K562 (cell line): ENCODE measurements at regions not wholly inside any gene's neighbourhood (a gene's known extent, or its start where the extent isn't known, plus 50 kb on each side); places are given as distances from the start of the nearest gene placed in this dataset.

Source experiments
- ATAC-seq: fragments of 200-7000 bp; cut with Tn5 transposase; 3 replicates; pipeline ENCODE4 v1.9.1; 2020; ENCODE audit warnings: moderate library complexity
- BruUV-seq: library from RNA; stranded (reverse); fragments of 400-500 nt; replicated peaks from 2 replicates; lab custom pipeline; 2021; lab: Mats Ljungman, UMichigan
- CTCF ChIA-PET: fragments of 300-600 bp; formaldehyde crosslinking; extraction: SDS; loops from one replicate; lab custom pipeline; 2021; ENCODE audit warnings: low intra/inter-chr PET ratio; lab: Yijun Ruan, JAX
- POLR2A ChIA-PET: fragments of 300-600, 350-650 bp; sonication (Branson Sonifier 250); formaldehyde crosslinking; extraction: SDS; loops from one replicate; lab custom pipeline; 2021; ENCODE audit warnings: antibody characterized with exemption, inconsistent platforms; lab: Yijun Ruan, JAX
- DNase-seq, 4 experiments: peaks; one replicate each; pipeline versions ENCODE4 v3.0.0 to v3.0.0-alpha.2; 2011 to 2018; ENCODE audit warnings: low spot score in 3 of 4, mixed read lengths in 3 of 4; ENCODE audit errors: extremely low read depth in 1 of 4
- FAIRE-seq: peaks from 2 replicates; lab custom pipeline; 2011; peaks lifted over from hg19 to GRCh38; lab: Jason Lieb, UNC
- H2AFZ ChIP-seq: 2 replicates; pipeline ENCODE4 v1.6.0; 2011; ENCODE audit warnings: low read depth, low read length, control low read depth, inconsistent platforms
- H3K27ac ChIP-seq: fragments of 200-600 bp; 3 replicates; pipeline ENCODE4 v1.8.0; 2011; ENCODE audit warnings: low read depth, mild to moderate bottlenecking, control low read depth, inconsistent platforms, low read length, moderate library complexity, mixed read lengths; ENCODE audit errors: extremely low read depth
- H3K27me3 ChIP-seq, 2 experiments: fragments of 300-600 bp in 1 of 2; 2 replicates in 1 of 2; 3 replicates in 1 of 2; pipeline versions ENCODE4 v1.6.0 to v1.8.0; 2011; ENCODE audit warnings: inconsistent platforms in 2 of 2, low read length in 2 of 2, mild to moderate bottlenecking in 1 of 2, mixed read lengths in 1 of 2, moderate library complexity in 1 of 2; ENCODE audit not compliant: control insufficient read depth in 2 of 2, insufficient read depth in 2 of 2
- H3K36me3 ChIP-seq: fragments of 300-600 bp; 3 replicates; pipeline ENCODE4 v1.8.0; 2011; ENCODE audit warnings: mild to moderate bottlenecking, low read length, inconsistent platforms; ENCODE audit not compliant: control insufficient read depth, insufficient read depth
- H3K4me1 ChIP-seq, 2 experiments: fragments of 200-600 bp in 1 of 2; replicated peaks in 1 of 2; 2 replicates in 1 of 2; 3 replicates in 1 of 2; pipeline versions ENCODE4 v1.5.1 to v1.8.0; 2011; ENCODE audit warnings: inconsistent platforms in 2 of 2, low read length in 2 of 2, mild to moderate bottlenecking in 1 of 2, mixed read lengths in 1 of 2, moderate library complexity in 1 of 2; ENCODE audit not compliant: control insufficient read depth in 2 of 2, insufficient read depth in 2 of 2
- H3K4me2 ChIP-seq: 2 replicates; pipeline ENCODE4 v1.6.1; 2011; ENCODE audit warnings: low read length, control low read depth, inconsistent platforms, mixed read lengths; ENCODE audit not compliant: insufficient read depth
- H3K4me3 ChIP-seq: fragments of 200-600 bp; sonication (generic), shearing (Covaris generic); 2 replicates; pipeline ENCODE4 v1.5.1; 2016; ENCODE audit warnings: control low read depth, inconsistent platforms
- H3K79me2 ChIP-seq: fragments of 200-600 bp; 3 replicates; pipeline ENCODE4 v1.8.0; 2011; ENCODE audit warnings: low read length, inconsistent platforms; ENCODE audit not compliant: control insufficient read depth, insufficient read depth
- H3K9ac ChIP-seq, 2 experiments: 2 replicates each; pipeline versions ENCODE4 v1.6.0 to v1.6.1; 2011; ENCODE audit warnings: low read depth in 2 of 2, low read length in 2 of 2, control low read depth in 1 of 2, inconsistent platforms in 1 of 2, mild to moderate bottlenecking in 1 of 2, mixed read lengths in 1 of 2; ENCODE audit not compliant: insufficient read depth in 1 of 2
- H3K9me1 ChIP-seq: one replicate; pipeline ENCODE4 v1.6.0; 2011; ENCODE audit warnings: inconsistent platforms, mild to moderate bottlenecking, low read length, moderate library complexity; ENCODE audit not compliant: control insufficient read depth, insufficient read depth
- H3K9me3 ChIP-seq: replicated peaks from 2 replicates; pipeline ENCODE4 v1.5.1; 2011; ENCODE audit warnings: low read depth, low read length, inconsistent platforms; ENCODE audit not compliant: control insufficient read depth, insufficient read depth
- H4K20me1 ChIP-seq: replicated peaks from 2 replicates; pipeline ENCODE4 v1.6.1; 2011; ENCODE audit warnings: low read length, inconsistent platforms, mixed read lengths; ENCODE audit not compliant: control insufficient read depth, insufficient read depth
- ATF2 ChIP-seq: sonication (generic); formaldehyde crosslinking; IDR thresholded peaks from 2 replicates; pipeline ENCODE4 v1.8.1; 2022; ENCODE audit warnings: missing genetic modification reagents
- CC2D1A ChIP-seq: fragments of 450-650 bp; IDR thresholded peaks from 2 replicates; pipeline ENCODE4 v1.6.1; 2017; ENCODE audit warnings: mild to moderate bottlenecking
- CEBPG ChIP-seq, 3 experiments: fragments of 200-800 bp in 1 of 3; sonication (Bioruptor generic) in 1 of 3; sonication (generic) in 1 of 3; formaldehyde crosslinking in 1 of 3; IDR thresholded peaks in 2 of 3; conservative IDR thresholded peaks in 1 of 3; 2 replicates each; pipeline versions ENCODE4 v1.6.1 to v1.8.0; 2016 to 2022; ENCODE audit warnings: missing compliant biosample characterization in 2 of 3, missing genetic modification characterization in 2 of 3, mild to moderate bottlenecking in 1 of 3, missing genetic modification reagents in 1 of 3
- CHD2 ChIP-seq: IDR thresholded peaks from 2 replicates; pipeline ENCODE4 v1.6.1; 2011; ENCODE audit warnings: low read depth, low read length
- COPS2 ChIP-seq: fragments of 450-650 bp; conservative IDR thresholded peaks from 2 replicates; pipeline ENCODE4 v1.6.1; 2016; ENCODE audit warnings: mild to moderate bottlenecking, moderate library complexity
- E2F5 ChIP-seq: sonication (generic); formaldehyde crosslinking; IDR thresholded peaks from 2 replicates; pipeline ENCODE4 v1.8.0; 2022; ENCODE audit warnings: mild to moderate bottlenecking, missing genetic modification reagents
- FOSL1 ChIP-seq: fragments of 200-800 bp; sonication (Bioruptor generic); conservative IDR thresholded peaks from 2 replicates; pipeline ENCODE4 v1.6.1; 2016; ENCODE audit warnings: missing genetic modification characterization, missing compliant biosample characterization
- HMBOX1 ChIP-seq: sonication (generic); IDR thresholded peaks from 2 replicates; pipeline ENCODE4 v1.6.1; 2016
- KDM5B ChIP-seq: fragments of 200-600 bp; sonication (generic); IDR thresholded peaks from 2 replicates; pipeline ENCODE4 v1.6.1; 2012; ENCODE audit warnings: low read depth, mild to moderate bottlenecking, moderate library complexity, low read length, control low read depth, inconsistent platforms; ENCODE audit not compliant: insufficient replicate concordance
- MTF1 ChIP-seq: fragments of 250-450 bp; sonication (Bioruptor Pico); IDR thresholded peaks from 2 replicates; pipeline ENCODE4 v1.9.0; 2021; ENCODE audit warnings: moderate library complexity, mild to moderate bottlenecking, inconsistent platforms, borderline replicate concordance
- NFATC3 ChIP-seq: fragments of 450-650 bp; IDR thresholded peaks from 2 replicates; pipeline ENCODE4 v1.6.1; 2017; ENCODE audit warnings: mild to moderate bottlenecking
- RFX5 ChIP-seq: IDR thresholded peaks from 2 replicates; pipeline ENCODE4 v1.6.1; 2011; ENCODE audit warnings: low read depth, mild to moderate bottlenecking, improper control_type of control experiment, low read length
- SAFB ChIP-seq: fragments of 200-400 bp; formaldehyde crosslinking; IDR thresholded peaks from 2 replicates; pipeline ENCODE4 v1.6.1; 2017; ENCODE audit warnings: low read depth, low read length, borderline replicate concordance
- SP1 ChIP-seq: sonication (generic); formaldehyde crosslinking; IDR thresholded peaks from 2 replicates; pipeline ENCODE4 v1.8.1; 2022; ENCODE audit warnings: mild to moderate bottlenecking, missing genetic modification reagents
- TAF7 ChIP-seq: fragments of 450-650 bp; IDR thresholded peaks from 2 replicates; pipeline ENCODE4 v1.6.1; 2016; ENCODE audit warnings: missing genetic modification characterization, missing compliant biosample characterization
- TARDBP ChIP-seq: fragments of 450-650 bp; IDR thresholded peaks from 2 replicates; pipeline ENCODE4 v1.6.1; 2016
- TCFL5 ChIP-seq: fragments of 250-450 bp; sonication (Bioruptor Pico); conservative IDR thresholded peaks from 2 replicates; pipeline ENCODE4 v1.6.1; 2021; ENCODE audit warnings: mild to moderate bottlenecking, moderate library complexity, matching md5 sums
- ZBTB12 ChIP-seq: fragments of 250-450 bp; sonication (Bioruptor Pico); IDR thresholded peaks from 2 replicates; pipeline ENCODE4 v1.4.0; 2020
- ZC3H11A ChIP-seq: IDR thresholded peaks from 2 replicates; pipeline ENCODE4 v1.6.1; 2012; ENCODE audit warnings: low read depth, low read length, improper control_type of control experiment
- ZNF561 ChIP-seq: fragments of 450-650 bp; formaldehyde crosslinking; conservative IDR thresholded peaks from 2 replicates; pipeline ENCODE4 v1.4.0; 2020; ENCODE audit warnings: mild to moderate bottlenecking, moderate library complexity
- WGBS: fragments of 100-300 bp; shearing (Covaris generic); methylation state at CpG from one replicate; pipeline ENCODE4 v1.1.6; 2016; ENCODE audit warnings: low coverage, mixed read lengths; ENCODE audit not compliant: insufficient coverage; ENCODE audit errors: missing lambda C conversion rate; 5-methylcytosine and 5-hydroxymethylcytosine counted together
- in situ Hi-C: fragments of 300-500 bp; cut with MboI; formaldehyde crosslinking; loops from 4 replicates; pipeline ENCODE4 v1.15.0; 2018; ENCODE audit warnings: inconsistent platforms, mixed read lengths
- intact Hi-C: fragments of 100-400 bp; cut with micrococcal nuclease; formaldehyde crosslinking; loops from 2 replicates; pipeline ENCODE4 v1.14.2; 2022

- intact Hi-C loops (no loop called here), in situ Hi-C loops (no loop called here)
Measured at GRCh38 chr3:146757759-146758158, 152.6 kb upstream of the PLSCR5 start.

More at GRCh38 chr3:146757759-146758158, 152.6 kb upstream of the PLSCR5 start:
- Histone ChIP-seq H3K9ac (no peak overlapping the region), H3K9me1 (no peaks in the 10 kb centered on the region), H4K20me1 (no peaks in the 10 kb centered on the region), H3K27ac (no peak overlapping the region), H3K4me3 (no peak overlapping the region), H3K4me1 (no peaks in the 10 kb centered on the region), H3K4me2 (no peak overlapping the region), H3K36me3 (no peaks in the 10 kb centered on the region), H2AFZ (no peak overlapping the region), H3K79me2 (no peaks in the 10 kb centered on the region), H3K27me3 (no peaks in the 10 kb centered on the region), H3K9me3 (no peaks in the 10 kb centered on the region)
- FAIRE-seq: no peak
- no peak for TF ChIP-seq ZC3H11A
- TF ChIP-seq TAF7: no peak
- TF ChIP-seq RFX5: no peak
- TF ChIP-seq SP1 (CRISPR knock-in tag): no peak
- TF ChIP-seq MTF1 (CRISPR knock-in tag): no peak
- no peak for TF ChIP-seq KDM5B
- no peak for TF ChIP-seq TCFL5 (CRISPR knock-in tag)
- TF ChIP-seq ZBTB12: no peak
- TF ChIP-seq NFATC3: no peak
- TF ChIP-seq CHD2: no peak
- TF ChIP-seq CEBPG (CRISPR knock-in tag; IDR thresholded peaks at IDR 0.05): no peak
- TF ChIP-seq CEBPG (tag; conservative IDR thresholded peaks at IDR 0.05 in 1 of 2, IDR thresholded peaks at IDR 0.05 in 1 of 2): no peak
- no peak for TF ChIP-seq COPS2
- no peak for TF ChIP-seq HMBOX1
- no peak for TF ChIP-seq SAFB
- TF ChIP-seq ZNF561 (CRISPR knock-in tag): no peak
- no peak for TF ChIP-seq FOSL1
- TF ChIP-seq CC2D1A: no peak
- no peak for TF ChIP-seq TARDBP
- TF ChIP-seq ATF2 (CRISPR knock-in tag): no peak
- TF ChIP-seq E2F5 (CRISPR knock-in tag): no peak
- DNase-seq: no peak
- no peak for ATAC-seq
- no TSS peak for BruUV-seq
- CTCF ChIA-PET: no interaction called here
- POLR2A ChIA-PET: no interaction called here
- WGBS: 0% methylated on average over 1 of the region's 1 CpG
